ENCODE measurements at regions not wholly inside any gene's neighbourhood (a gene's known extent, or its start where the extent isn't known, plus 50 kb on each side); places are given as distances from the start of the nearest gene placed in this dataset.

GRCh38 chr1:59230622-59231021 is 66.3 kb upstream of the FGGY start:
- H3K4me3 ChIP-seq (ENCODE audit: low read length) = no peak overlapping the region
- DNase-seq (ENCODE audit: low read depth) = peak; percentile 24
- no peak for TF ChIP-seq CTCF (IDR thresholded peaks at IDR 0.05; ENCODE audit: insufficient read depth, low read depth, low read length, missing control alignments)

- no peak overlapping the region for H3K4me3 ChIP-seq (ENCODE audit: low read length)
- peak; percentile 10 for DNase-seq (ENCODE audit: low read depth)
- TF ChIP-seq CTCF (IDR thresholded peaks at IDR 0.05; ENCODE audit: insufficient read depth, low read depth, low read length, missing control alignments) = no peak
These were observed 64.7 kb upstream of the FGGY start for GRCh38 chr1:59232216-59232615.

- H3K4me3 ChIP-seq (ENCODE audit: low read length) = no peak overlapping the region
- TF ChIP-seq CTCF (IDR thresholded peaks at IDR 0.05; ENCODE audit: insufficient read depth, low read depth, low read length, missing control alignments) = no peak
- DNase-seq (ENCODE audit: low read depth) = no peak
These were observed 63.5 kb upstream of the FGGY start for GRCh38 chr1:59233444-59233843.

- no peak overlapping the region for H3K4me3 ChIP-seq (ENCODE audit: low read length)
- TF ChIP-seq CTCF (IDR thresholded peaks at IDR 0.05; ENCODE audit: insufficient read depth, low read depth, low read length, missing control alignments) = no peak
- peak; percentile 40 for DNase-seq (ENCODE audit: low read depth)
These were observed 60.0 kb upstream of the FGGY start for GRCh38 chr1:59236721-59237545.

GRCh38 chr1:59237900-59238299 is 59.0 kb upstream of the FGGY start:
- DNase-seq (ENCODE audit: low read depth) = peak; percentile 48
- TF ChIP-seq CTCF (IDR thresholded peaks at IDR 0.05; ENCODE audit: insufficient read depth, low read depth, low read length, missing control alignments) = no peak
- no peak overlapping the region for H3K4me3 ChIP-seq (ENCODE audit: low read length)

- no peak for DNase-seq (ENCODE audit: low read depth)
- H3K4me3 ChIP-seq (ENCODE audit: low read length) = no peak overlapping the region
- no peak for TF ChIP-seq CTCF (IDR thresholded peaks at IDR 0.05; ENCODE audit: insufficient read depth, low read depth, low read length, missing control alignments)
These were observed 58.5 kb upstream of the FGGY start for GRCh38 chr1:59238333-59238934.
